CD4-positive, alpha-beta T cell treated with Interleukin-15 for 4 hours (primary cell): ENCODE measurements at regions not wholly inside any gene's neighbourhood (a gene's known extent, or its start where the extent isn't known, plus 50 kb on each side); places are given as distances from the start of the nearest gene placed in this dataset.

ENCODE experiments used
- DNase-seq: peaks from one replicate; pipeline ENCODE4 v3.0.0-alpha.2; 2020; ENCODE audit warnings: low spot score

DNA sequence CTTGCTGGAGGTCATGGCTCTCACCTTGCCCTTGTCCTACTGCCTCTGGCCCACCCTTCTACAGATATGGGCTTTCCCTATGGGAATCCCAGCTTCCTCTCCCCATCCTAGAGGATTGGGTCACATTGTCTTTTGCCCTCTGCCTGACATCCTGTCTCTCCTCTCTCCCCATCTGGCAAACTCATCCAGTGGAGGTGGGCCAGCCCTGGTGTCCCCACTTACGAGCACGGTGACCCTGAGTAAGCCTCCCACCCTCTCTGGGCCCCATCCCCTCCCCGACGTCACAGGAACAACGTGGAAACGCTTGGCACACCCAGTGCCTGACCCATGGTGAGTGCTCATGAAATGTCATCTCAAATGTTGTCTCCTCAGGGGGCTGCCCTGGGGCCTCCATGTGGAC, 56.1 kb upstream of the ID3 start:
- no peak for DNase-seq

DNA sequence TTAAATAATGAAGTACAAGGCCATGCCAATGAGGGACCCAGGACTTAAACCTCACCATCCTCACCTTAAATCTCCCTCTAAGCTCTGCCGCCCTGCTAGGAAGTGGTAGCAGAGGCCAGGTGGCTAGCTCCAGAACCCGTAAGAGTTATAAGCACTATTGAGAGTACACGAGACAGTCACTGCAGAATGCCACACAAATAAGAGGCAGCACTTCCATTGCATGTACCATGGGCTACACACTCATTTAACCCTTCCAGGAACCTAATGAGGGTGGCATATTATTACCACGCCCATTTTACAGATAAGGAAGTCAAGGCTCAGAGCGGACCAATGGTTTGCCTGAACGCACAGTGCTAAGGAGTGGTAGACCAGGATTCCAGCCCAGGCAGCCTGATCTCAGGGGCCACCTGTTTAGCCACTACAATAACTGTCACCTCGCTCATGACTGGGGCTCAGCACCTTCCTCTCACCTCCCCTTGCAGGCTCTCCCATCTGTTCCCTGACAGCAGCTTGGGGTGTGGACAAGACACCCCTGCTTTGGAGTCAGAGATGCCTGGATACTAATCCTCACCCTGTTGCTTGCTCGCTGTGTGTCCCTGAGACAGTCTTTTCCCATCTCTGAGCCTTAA, 54.8 kb upstream of the ID3 start:
- no peak for DNase-seq

DNA sequence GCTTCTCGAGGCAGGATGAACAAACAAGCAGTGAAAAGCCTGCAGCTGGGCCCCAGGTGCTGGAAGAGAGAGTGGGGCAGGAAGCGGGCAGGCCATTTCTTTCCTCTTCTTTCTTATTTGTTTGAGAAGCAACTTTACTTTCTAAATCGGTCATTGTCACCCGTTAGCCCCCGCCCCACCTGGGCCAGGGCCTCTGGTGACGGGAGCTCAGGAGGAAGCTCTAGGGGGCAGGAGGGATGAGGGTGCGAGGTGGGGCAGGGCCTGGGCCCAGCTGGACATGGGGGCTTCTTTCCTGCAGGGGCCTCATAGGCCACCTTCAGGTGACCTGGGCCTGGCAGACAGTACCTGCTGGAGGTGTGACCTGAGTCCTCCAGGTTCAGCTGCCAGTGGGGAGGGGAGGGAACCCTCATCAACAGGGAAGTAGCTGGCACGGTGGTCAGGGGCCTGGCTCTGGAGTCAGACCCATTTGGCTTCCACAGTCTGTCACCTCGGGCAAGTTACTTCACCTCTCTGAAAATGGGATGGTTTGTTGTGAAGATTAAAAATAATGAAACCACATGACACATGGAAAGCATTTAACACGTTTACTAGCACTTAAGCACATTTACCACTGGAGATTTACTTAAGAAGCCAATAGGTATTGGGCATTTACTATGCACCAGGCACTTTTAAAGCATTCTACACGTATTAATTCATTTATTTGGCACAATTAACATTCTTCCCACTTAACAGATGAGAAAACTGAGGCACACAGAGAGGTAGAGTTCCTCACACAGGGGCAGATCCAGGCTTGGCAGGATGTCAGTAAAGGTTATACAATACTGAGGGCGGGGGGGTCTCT, 54.1 kb upstream of the ID3 start:
- no peak for DNase-seq

DNA sequence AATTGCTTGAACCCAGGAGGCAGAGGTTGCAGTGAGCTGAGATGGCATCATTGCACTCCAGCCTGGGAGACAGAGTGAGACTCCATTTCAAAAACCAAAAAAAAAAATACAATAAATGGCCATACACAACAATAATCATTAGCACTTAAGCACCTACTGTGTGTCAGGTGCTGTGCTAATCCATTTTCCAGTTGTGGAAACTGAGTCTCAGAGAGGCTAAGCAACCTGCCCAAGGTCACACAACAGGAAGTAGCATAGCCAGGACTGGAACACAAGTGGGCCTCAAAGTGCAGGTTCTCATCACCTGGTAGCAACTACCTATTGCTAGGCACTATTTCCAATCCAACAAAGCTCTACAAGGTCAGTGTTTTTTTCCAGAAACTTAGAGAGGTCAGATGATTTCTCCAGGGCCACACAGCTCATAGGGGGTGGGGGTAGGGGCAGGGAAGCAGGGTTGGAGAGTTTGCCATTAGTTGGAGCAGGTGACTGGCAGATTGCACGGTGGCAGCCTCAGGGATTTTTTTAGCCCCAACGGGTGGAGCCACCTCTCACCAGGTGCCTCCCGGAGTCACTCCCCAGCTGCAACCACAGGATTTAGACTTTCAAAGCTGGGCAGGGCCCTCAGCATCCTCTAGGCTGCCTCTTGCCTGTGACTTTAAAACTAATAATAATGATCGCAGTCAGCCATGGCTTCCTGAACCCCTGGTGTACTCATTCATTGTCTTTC, 52.5 kb upstream of the ID3 start:
- DNase-seq = peak; percentile 36

DNA sequence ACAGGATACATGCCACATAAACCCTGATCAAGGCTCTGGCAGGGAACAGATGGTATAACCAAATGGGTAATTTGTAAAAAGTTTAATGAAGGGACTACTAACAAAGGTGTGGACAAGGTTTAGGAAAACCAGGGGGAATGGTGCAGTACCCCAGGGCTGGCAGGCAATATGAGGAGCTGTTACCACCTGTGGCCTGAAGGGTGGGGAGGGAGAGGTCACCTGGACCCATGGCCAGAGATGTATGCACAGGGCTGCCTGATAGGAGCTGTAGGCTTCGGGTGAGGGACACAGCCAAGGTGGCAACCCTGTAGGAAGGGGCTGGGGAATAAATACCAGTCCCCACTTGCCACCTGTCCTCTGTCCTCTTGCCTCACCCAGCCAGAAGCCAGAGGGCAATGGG, 51.4 kb upstream of the ID3 start:
- DNase-seq = no peak

DNA sequence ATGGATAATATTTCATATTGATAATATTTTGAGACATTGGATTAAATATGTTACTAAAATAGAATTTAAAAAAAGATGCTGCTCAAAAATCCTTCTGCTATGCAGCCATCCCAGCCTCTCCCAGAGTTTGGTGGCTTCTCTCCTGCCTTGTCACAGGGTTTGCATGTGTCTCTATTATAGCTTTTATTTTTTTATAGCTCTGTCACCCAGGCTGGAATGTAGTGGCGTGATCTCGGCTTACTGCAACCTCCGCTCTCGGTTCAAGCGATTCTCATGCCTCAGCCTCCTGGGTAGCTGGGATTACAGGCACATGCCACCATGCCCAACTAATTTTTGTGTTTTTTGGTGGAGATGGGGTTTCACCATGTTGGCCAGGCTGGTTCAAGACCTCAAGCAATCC, 50.7 kb upstream of the ID3 start:
- no peak for DNase-seq
